H9 (cell line): ENCODE measurements at regions not wholly inside any gene's neighbourhood (a gene's known extent, or its start where the extent isn't known, plus 50 kb on each side); places are given as distances from the start of the nearest gene placed in this dataset.

Experiments used
- DNase-seq: peaks from one replicate; pipeline ENCODE4 v3.0.0-alpha.2; 2017
- H2AFZ ChIP-seq: one replicate; pipeline ENCODE4 v1.6.1; 2013; ENCODE audit warnings: mild to moderate bottlenecking, low read length, control low read depth, moderate library complexity
- H2AK5ac ChIP-seq: 2 replicates; pipeline ENCODE4 v1.6.1; 2013; ENCODE audit warnings: low read length, control low read depth, mixed read lengths; ENCODE audit not compliant: insufficient read length
- H2BK120ac ChIP-seq: one replicate; pipeline ENCODE4 v1.6.1; 2013; ENCODE audit warnings: low read depth, mild to moderate bottlenecking, low read length, control low read depth, inconsistent platforms; ENCODE audit not compliant: poor library complexity, severe bottlenecking
- H2BK12ac ChIP-seq: 2 replicates; pipeline ENCODE4 v1.6.1; 2013; ENCODE audit warnings: low read length, control low read depth, mixed read lengths, low read depth; ENCODE audit not compliant: insufficient read length
- H2BK15ac ChIP-seq: 2 replicates; pipeline ENCODE4 v1.6.1; 2013; ENCODE audit warnings: low read depth, low read length, control low read depth
- H2BK20ac ChIP-seq: one replicate; pipeline ENCODE4 v1.6.1; 2013; ENCODE audit warnings: low read depth, mild to moderate bottlenecking, low read length, control low read depth, inconsistent platforms; ENCODE audit not compliant: poor library complexity, severe bottlenecking
- H2BK5ac ChIP-seq: 2 replicates; pipeline ENCODE4 v1.6.1; 2013; ENCODE audit warnings: low read length, control low read depth, mixed read lengths; ENCODE audit not compliant: insufficient read length
- H3K14ac ChIP-seq: 2 replicates; pipeline ENCODE4 v1.6.1; 2013; ENCODE audit warnings: low read length, control low read depth; ENCODE audit not compliant: insufficient read depth
- H3K18ac ChIP-seq: 2 replicates; pipeline ENCODE4 v1.6.1; 2013; ENCODE audit warnings: low read depth, mild to moderate bottlenecking, mixed read lengths, low read length, control low read depth; ENCODE audit not compliant: insufficient read length
- H3K23ac ChIP-seq: 2 replicates; pipeline ENCODE4 v1.6.1; 2013; ENCODE audit warnings: low read length, control low read depth, mixed read lengths, low read depth; ENCODE audit not compliant: insufficient read length
- H3K23me2 ChIP-seq: 2 replicates; pipeline ENCODE4 v1.6.1; 2013; ENCODE audit warnings: low read depth, mild to moderate bottlenecking, mixed read lengths, low read length, control low read depth; ENCODE audit not compliant: insufficient read length, poor library complexity, severe bottlenecking
- H3K27ac ChIP-seq: 2 replicates; pipeline ENCODE4 v1.5.1; 2013; ENCODE audit warnings: low read length, control low read depth, mixed read lengths, low read depth; ENCODE audit not compliant: insufficient read length
- H3K27me3 ChIP-seq: 2 replicates; pipeline ENCODE4 v1.6.1; 2013; ENCODE audit warnings: low read length, control low read depth, inconsistent platforms; ENCODE audit not compliant: insufficient read depth
- H3K4ac ChIP-seq: 2 replicates; pipeline ENCODE4 v1.6.1; 2013; ENCODE audit warnings: low read depth, mild to moderate bottlenecking, control low read depth, inconsistent platforms, low read length, moderate library complexity
- H3K4me1 ChIP-seq: 2 replicates; pipeline ENCODE4 v1.6.1; 2013; ENCODE audit warnings: low read length, control low read depth, inconsistent platforms; ENCODE audit not compliant: insufficient read depth
- H3K4me2 ChIP-seq: 2 replicates; pipeline ENCODE4 v1.6.1; 2013; ENCODE audit warnings: low read length, control low read depth, mixed read lengths; ENCODE audit not compliant: insufficient read length, insufficient read depth
- H3K56ac ChIP-seq: 2 replicates; pipeline ENCODE4 v1.6.1; 2013; ENCODE audit warnings: low read depth, mild to moderate bottlenecking, mixed read lengths, low read length, control low read depth; ENCODE audit not compliant: insufficient read length
- H3K79me1 ChIP-seq: 2 replicates; pipeline ENCODE4 v1.6.1; 2013; ENCODE audit warnings: low read depth, mild to moderate bottlenecking, moderate library complexity, low read length, control low read depth, inconsistent platforms; ENCODE audit not compliant: insufficient read depth, poor library complexity, severe bottlenecking
- H3K79me2 ChIP-seq: 2 replicates; pipeline ENCODE4 v1.6.1; 2013; ENCODE audit warnings: low read length, control low read depth, inconsistent platforms; ENCODE audit not compliant: insufficient read depth
- H3K9ac ChIP-seq: 2 replicates; pipeline ENCODE4 v1.6.1; 2013; ENCODE audit warnings: low read length, control low read depth, mixed read lengths; ENCODE audit not compliant: insufficient read length; ENCODE audit errors: extremely low read depth
- H3K9me3 ChIP-seq: one replicate; pipeline ENCODE4 v1.6.1; 2013; ENCODE audit warnings: low read depth, low read length, inconsistent platforms; ENCODE audit not compliant: control insufficient read depth
- H3T11ph ChIP-seq: one replicate; pipeline ENCODE4 v1.6.1; 2013; ENCODE audit warnings: mild to moderate bottlenecking, low read length, control low read depth, inconsistent platforms
- H4K20me1 ChIP-seq: one replicate; pipeline ENCODE4 v1.6.1; 2013; ENCODE audit not compliant: control insufficient read depth, insufficient read length, insufficient read depth
- H4K5ac ChIP-seq: 2 replicates; pipeline ENCODE4 v1.6.1; 2013; ENCODE audit warnings: low read depth, mild to moderate bottlenecking, mixed read lengths, low read length, control low read depth; ENCODE audit not compliant: insufficient read length
- H4K8ac ChIP-seq: replicated peaks from 2 replicates; pipeline ENCODE4 v1.6.1; 2013; ENCODE audit warnings: low read length, control low read depth, mixed read lengths, low read depth; ENCODE audit not compliant: insufficient read length
- H4K91ac ChIP-seq: 2 replicates; pipeline ENCODE4 v1.6.1; 2013; ENCODE audit warnings: low read depth, mild to moderate bottlenecking, moderate library complexity, mixed read lengths, low read length, control low read depth; ENCODE audit not compliant: insufficient read length
- H3K27ac Mint-ChIP-seq, 3 experiments: 2 replicates in 2 of 3; 3 replicates in 1 of 3; pipeline ENCODE4 v1.8.0; 2020 to 2021; ENCODE audit warnings: mixed read lengths in 3 of 3, mild to moderate bottlenecking in 1 of 3, moderate library complexity in 1 of 3
- H3K27me3 Mint-ChIP-seq: 2 replicates; pipeline ENCODE4 v1.8.0; 2021; ENCODE audit warnings: low read depth, mild to moderate bottlenecking, moderate library complexity, mixed read lengths
- H3K36me3 Mint-ChIP-seq, 3 experiments: 2 replicates in 2 of 3; 3 replicates in 1 of 3; pipeline ENCODE4 v1.8.0; 2020 to 2021; ENCODE audit warnings: low read depth in 3 of 3, mixed read lengths in 3 of 3; ENCODE audit not compliant: insufficient read depth in 1 of 3
- H3K4me1 Mint-ChIP-seq, 2 experiments: 2 replicates each; pipeline ENCODE4 v1.8.0; 2020; ENCODE audit warnings: mixed read lengths in 2 of 2
- H3K4me3 Mint-ChIP-seq, 2 experiments: 2 replicates in 1 of 2; 3 replicates in 1 of 2; pipeline ENCODE4 v1.8.0; 2020 to 2021; ENCODE audit warnings: mild to moderate bottlenecking in 2 of 2, mixed read lengths in 2 of 2, moderate library complexity in 1 of 2
- H3K9me3 Mint-ChIP-seq, 2 experiments: 2 replicates in 1 of 2; 3 replicates in 1 of 2; pipeline ENCODE4 v1.8.0; 2020; ENCODE audit warnings: mild to moderate bottlenecking in 2 of 2, mixed read lengths in 2 of 2, moderate library complexity in 1 of 2
- WGBS: extraction: QIAGEN DNeasy Blood & Tissue Kit; methylation state at CpG from one replicate; pipeline ENCODE4 v1.1.7; 2013; ENCODE audit warnings: missing lambda C conversion rate, low lambda C conversion rate, mixed read lengths; ENCODE audit not compliant: insufficient read length; ENCODE audit errors: extremely low coverage; 5-methylcytosine and 5-hydroxymethylcytosine counted together
- TF ChIP-seq, protein P1 (sequence below): fragments of 200-600 bp; sonication (generic); conservative IDR thresholded peaks from 3 replicates; pipeline ENCODE4 v1.8.0; 2021; ENCODE audit warnings: antibody characterized with exemption, mild to moderate bottlenecking

DNA sequence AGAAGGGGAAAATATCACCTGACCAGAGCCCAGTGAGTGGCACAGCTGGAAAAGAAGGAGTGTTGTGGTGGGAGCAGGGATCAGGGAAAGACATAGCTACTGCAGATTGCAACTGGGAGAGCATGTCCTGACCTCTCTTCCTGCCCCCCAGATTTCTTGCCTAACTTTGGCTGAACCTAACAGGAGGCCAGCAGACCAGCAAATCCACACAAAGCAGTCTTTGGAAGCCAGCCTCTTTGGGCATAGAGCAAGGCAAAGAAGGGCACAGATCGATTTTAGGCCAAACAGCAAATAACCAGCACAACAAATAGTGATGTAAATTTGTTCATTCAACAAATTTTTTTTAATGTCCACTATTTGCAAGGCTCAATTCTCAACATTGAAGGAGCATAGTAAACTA is 433.2 kb upstream of the GHITM start:
- Histone ChIP-seq H4K20me1 (no peaks in the 10 kb centered on the region), H3T11ph (no peak overlapping the region)

More for the DNA sequence above, 433.2 kb upstream of the GHITM start:
- Histone ChIP-seq H3K79me2 (no peaks in the 10 kb centered on the region), H4K5ac (no peak overlapping the region), H3K23ac (no peak overlapping the region), H3K18ac (no peak overlapping the region), H2BK12ac (no peak overlapping the region), H2AK5ac (no peak overlapping the region), H3K4me2 (no peak overlapping the region), H3K4ac (no peak overlapping the region), H3K23me2 (no peaks in the 10 kb centered on the region), H2BK5ac (no peak overlapping the region), H3K14ac (no peak overlapping the region), H3K79me1 (no peaks in the 10 kb centered on the region), H3K4me1 (no peaks in the 10 kb centered on the region), H4K91ac (no peak overlapping the region), H3K27ac (no peak overlapping the region), H3K9me3 (no peaks in the 10 kb centered on the region), H3K56ac (no peak overlapping the region), H4K8ac (no peak overlapping the region), H2AFZ (no peak overlapping the region), H2BK120ac (no peak overlapping the region), H2BK15ac (no peak overlapping the region), H3K27me3 (no peaks in the 10 kb centered on the region), H3K9ac (no peak overlapping the region), H2BK20ac (no peak overlapping the region)
- Mint-ChIP-seq H3K4me1 (0 out of 4 replicates have a peak, but pooled peaks cover 0 to 2% of the 10 kb centered on the region in 2 experiments), H3K27ac (no peak overlapping the region; a peak in 1 of 7 replicates), H3K4me3 (no peak overlapping the region), H3K9me3 (peaks cover 0 to 4% of the 10 kb centered on the region in 2 experiments; a peak in 2 of 5 replicates), H3K27me3 (no peaks in the 10 kb centered on the region), H3K36me3 (no peaks in the 10 kb centered on the region)
- WGBS = no CpG with 5 or more reads among the region's 1 CpG
- DNase-seq = no peak
- TF ChIP-seq, protein P1, sequence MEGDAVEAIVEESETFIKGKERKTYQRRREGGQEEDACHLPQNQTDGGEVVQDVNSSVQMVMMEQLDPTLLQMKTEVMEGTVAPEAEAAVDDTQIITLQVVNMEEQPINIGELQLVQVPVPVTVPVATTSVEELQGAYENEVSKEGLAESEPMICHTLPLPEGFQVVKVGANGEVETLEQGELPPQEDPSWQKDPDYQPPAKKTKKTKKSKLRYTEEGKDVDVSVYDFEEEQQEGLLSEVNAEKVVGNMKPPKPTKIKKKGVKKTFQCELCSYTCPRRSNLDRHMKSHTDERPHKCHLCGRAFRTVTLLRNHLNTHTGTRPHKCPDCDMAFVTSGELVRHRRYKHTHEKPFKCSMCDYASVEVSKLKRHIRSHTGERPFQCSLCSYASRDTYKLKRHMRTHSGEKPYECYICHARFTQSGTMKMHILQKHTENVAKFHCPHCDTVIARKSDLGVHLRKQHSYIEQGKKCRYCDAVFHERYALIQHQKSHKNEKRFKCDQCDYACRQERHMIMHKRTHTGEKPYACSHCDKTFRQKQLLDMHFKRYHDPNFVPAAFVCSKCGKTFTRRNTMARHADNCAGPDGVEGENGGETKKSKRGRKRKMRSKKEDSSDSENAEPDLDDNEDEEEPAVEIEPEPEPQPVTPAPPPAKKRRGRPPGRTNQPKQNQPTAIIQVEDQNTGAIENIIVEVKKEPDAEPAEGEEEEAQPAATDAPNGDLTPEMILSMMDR = no peak
